ENCODE measurements at regions not wholly inside any gene's neighbourhood (a gene's known extent, or its start where the extent isn't known, plus 50 kb on each side); places are given as distances from the start of the nearest gene placed in this dataset.

- TF ChIP-seq, protein P1, sequence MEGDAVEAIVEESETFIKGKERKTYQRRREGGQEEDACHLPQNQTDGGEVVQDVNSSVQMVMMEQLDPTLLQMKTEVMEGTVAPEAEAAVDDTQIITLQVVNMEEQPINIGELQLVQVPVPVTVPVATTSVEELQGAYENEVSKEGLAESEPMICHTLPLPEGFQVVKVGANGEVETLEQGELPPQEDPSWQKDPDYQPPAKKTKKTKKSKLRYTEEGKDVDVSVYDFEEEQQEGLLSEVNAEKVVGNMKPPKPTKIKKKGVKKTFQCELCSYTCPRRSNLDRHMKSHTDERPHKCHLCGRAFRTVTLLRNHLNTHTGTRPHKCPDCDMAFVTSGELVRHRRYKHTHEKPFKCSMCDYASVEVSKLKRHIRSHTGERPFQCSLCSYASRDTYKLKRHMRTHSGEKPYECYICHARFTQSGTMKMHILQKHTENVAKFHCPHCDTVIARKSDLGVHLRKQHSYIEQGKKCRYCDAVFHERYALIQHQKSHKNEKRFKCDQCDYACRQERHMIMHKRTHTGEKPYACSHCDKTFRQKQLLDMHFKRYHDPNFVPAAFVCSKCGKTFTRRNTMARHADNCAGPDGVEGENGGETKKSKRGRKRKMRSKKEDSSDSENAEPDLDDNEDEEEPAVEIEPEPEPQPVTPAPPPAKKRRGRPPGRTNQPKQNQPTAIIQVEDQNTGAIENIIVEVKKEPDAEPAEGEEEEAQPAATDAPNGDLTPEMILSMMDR (IDR thresholded peaks at IDR 0.05; ENCODE audit: insufficient read depth, low read length, poor library complexity, severe bottlenecking) = no peak
- no peak for TF ChIP-seq EZH2phosphoT487 (conservative IDR thresholded peaks at IDR 0.05; ENCODE audit: low read length)
Observed at GRCh38 chr1:175802407-175803123, 59.2 kb upstream of the TNR start.

Measured in SU-DHL-6 (cell line).